ENCODE measurements at regions not wholly inside any gene's neighbourhood (a gene's known extent, or its start where the extent isn't known, plus 50 kb on each side); places are given as distances from the start of the nearest gene placed in this dataset.

GRCh38 chr3:27590437-27591298 is 106.5 kb upstream of the SLC4A7 start (continued):
- TF ChIP-seq CBX5 (IDR thresholded peaks at IDR 0.05; ENCODE audit: low read depth, low read length) (no peak), TAF7 (optimal IDR thresholded peaks at IDR 0.05; ENCODE audit: borderline replicate concordance, low read depth, low read length) (no peak), RNF2 (IDR thresholded peaks at IDR 0.05; ENCODE audit: borderline replicate concordance, low read depth, low read length, missing control alignments, poor library complexity, severe bottlenecking) (no peak), SP2 (IDR thresholded peaks at IDR 0.05; ENCODE audit: low read length) (no peak), RAD21 (IDR thresholded peaks at IDR 0.05 in 1 of 2, conservative IDR thresholded peaks at IDR 0.05 in 1 of 2; ENCODE audit: low read depth in 2 of 2, low read length in 2 of 2) (no peak), KDM5A (IDR thresholded peaks at IDR 0.05; ENCODE audit: low read length) (no peak), EP300 (IDR thresholded peaks at IDR 0.05; ENCODE audit: borderline replicate concordance in 1 of 2, low read depth in 2 of 2, low read length in 2 of 2) (no peak), POU5F1 (IDR thresholded peaks at IDR 0.05; ENCODE audit: low read depth, low read length) (no peak)

Data from H1 (cell line).